Kidney tubule cell (primary cell): ENCODE measurements at regions not wholly inside any gene's neighbourhood (a gene's known extent, or its start where the extent isn't known, plus 50 kb on each side); places are given as distances from the start of the nearest gene placed in this dataset.

ENCODE experiments used
- DNase-seq: peaks from one replicate; pipeline ENCODE4 v3.0.0-alpha.2; 2018; ENCODE audit warnings: low spot score

DNA sequence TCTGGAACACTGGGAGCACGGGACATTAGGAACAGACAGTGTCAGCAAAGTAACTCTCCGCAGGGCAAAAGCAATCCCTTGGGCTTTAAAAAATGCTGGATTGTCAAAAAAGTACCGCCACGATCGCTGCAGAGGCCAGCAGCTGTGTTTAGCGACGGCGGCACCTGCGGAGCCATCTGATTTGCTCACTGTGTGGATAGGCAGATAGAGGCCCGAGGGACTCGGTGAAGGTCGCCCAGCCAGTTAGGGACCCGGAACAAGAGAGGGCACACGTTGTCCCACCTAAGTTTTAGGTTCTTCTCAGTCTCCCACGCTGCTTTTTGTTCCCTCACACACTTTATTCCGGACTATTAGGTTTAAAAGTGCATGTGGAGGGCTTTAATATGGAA is 238.3 kb downstream of the TEX29 start:
- no peak for DNase-seq

DNA sequence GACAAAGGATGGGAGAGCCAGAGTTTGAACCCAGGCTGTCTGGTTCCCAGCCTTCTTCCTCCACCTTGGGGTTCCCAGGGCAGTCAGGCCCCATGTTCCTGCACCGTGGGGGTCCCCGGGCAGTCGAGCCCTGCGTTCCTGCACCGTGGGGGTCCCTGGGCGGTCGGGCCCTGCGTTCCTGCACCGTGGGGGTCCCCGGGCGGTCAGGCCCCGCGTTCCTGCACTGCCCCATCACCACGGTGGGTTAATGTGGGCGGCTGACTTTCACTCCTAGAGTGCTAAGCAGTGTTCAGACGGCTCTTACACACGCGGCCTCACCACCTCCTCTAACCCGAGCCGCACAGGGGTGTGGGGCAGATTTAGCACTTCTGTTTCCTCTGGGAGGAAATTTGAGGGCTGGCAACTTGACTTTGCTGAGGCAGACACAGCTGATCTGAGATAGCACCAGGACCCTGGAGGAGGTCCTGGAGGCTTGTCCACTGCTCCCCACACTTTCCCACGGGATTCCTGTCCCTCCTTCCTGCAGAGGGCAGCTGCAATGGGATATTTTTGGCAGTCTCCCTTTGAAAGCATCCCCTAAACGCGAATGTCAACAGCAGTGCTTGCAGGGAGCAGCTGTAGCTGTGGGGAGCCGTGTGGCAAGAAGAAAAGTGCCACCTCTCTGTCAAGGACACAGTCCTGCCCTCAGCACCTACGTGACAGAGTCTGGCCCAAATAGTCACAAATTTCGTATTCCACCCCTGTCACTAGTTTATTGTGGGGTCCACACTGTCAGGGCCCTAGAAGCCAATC is 239.4 kb downstream of the TEX29 start:
- no peak for DNase-seq

DNA sequence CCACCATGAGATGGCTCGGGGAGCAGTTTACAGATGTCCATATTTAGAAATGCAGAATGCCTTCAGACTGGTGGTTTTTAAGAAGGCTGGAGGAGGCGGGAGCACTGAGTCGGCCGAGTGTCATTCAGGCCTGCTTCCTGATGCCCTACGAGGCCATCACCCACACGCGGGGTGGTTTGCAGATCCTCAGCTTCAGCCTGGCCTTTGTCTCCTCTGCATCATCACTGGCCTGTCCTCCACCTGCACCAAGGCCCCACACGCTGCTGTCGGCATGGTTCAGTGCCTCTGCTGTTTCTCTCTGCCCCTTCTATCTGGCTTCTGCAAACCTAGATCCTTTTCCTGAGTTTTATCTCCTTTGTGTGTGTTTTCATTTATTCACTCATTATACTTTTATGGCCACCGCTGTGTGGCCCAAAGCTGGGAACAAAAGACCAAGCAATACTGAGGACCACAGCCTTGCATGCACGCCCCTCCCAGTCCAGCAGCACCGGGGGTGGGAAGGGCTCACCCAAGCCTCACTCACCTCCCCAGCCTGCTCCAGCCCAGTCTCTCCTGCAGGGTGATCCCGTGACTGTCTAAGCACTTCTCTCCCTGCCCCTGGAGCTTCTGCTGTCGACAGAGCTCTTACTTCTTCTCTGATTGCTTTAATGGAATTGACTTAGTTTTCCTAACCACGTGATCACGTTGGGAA is 240.8 kb downstream of the TEX29 start:
- DNase-seq: no peak

DNA sequence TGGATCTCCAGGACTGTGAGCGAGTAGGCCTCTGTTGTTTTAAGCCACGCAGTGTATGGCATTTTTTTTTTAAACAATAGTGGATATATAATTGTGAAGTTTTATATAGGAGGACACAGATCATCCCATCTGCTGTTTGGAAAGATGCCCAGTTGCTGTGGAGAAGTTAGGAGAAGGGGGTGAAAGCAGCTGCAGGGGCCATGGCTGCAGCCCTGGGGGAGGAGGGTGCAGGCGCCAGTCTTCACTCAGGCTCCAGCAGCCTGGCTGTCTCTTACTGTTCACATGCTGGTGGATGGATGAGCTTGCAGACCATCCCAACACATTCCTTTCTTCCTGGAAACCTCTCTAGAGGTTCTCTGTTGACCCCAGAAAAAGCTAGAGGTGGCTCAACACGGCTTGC is 242.3 kb downstream of the TEX29 start:
- DNase-seq: no peak

DNA sequence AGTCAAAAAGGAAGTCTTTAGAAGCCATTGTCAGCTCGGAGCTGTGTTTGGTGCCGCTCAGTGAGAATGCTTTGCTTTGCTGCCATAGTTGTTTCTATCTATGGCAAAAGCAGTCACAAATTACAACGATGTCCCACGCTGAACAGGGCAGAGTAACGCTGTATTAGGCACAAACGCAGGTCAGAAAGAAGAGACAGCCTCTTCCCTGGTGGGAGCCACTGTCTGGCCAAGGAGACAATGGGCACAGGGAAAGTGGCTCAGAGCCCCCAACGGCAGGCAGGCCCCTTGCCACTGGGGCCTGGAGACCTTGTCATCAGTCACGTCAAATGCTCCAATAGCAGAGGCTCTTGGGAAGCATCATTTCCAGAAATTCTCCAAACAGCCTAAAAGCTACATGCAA is 244.2 kb downstream of the TEX29 start:
- DNase-seq: no peak

DNA sequence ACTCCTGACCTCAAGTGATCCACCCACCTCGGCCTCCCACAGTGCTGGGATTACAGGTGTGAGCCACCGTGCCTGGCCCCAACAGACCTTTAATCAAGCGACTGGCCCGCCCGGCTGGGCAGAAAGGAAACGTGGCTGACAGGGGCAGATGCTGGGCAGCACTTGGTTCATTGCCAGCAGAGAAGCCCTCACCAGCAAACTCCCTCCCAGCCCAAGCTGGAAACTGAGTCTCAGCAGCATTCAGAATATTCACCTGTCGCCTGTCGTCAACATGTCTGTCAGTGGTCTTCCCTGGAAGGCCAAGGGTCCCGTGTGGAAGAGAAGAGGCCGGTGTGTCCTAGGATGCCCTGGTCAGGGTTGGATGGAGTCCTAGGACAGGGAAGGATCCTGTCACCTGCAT is 245.0 kb downstream of the TEX29 start:
- DNase-seq: no peak

DNA sequence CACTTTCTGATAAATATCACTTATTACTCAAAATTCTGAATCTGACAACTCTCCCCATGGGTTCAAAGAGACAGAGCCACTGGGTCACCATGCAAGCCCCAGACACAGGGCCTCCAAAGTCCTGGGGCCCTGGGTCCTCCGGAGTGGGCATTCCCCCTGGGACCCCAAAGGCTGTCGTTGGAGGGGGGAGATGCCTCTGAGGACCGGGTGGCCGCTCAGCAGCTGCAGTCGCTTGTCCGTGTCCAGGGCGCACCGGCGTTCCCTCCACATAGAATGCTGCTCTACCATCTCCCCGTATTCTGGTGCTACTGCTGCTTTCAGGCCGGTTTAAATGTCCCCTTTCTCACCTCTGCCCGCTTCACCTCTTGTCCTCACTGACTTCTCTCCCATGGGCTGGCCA is 246.1 kb downstream of the TEX29 start:
- no peak for DNase-seq

DNA sequence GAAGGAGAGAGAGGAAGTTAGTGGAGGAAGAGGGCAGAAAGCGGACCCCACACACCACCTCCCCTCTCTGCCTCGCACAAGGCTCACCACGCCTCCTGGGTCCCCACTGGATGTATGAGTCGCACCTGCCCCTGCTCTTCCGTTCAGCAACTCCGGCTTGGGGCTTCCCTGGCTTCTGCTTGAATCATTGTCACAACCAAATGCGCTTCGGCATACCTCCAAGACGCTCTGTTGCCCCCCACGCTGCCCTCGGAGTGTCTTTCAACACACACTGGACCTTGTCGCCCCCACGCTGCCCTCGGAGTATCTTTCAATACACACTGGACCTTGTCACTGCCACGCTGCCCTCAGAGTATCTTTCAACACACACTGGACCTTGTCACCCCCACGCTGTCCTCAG is 247.2 kb downstream of the TEX29 start:
- DNase-seq: no peak

DNA sequence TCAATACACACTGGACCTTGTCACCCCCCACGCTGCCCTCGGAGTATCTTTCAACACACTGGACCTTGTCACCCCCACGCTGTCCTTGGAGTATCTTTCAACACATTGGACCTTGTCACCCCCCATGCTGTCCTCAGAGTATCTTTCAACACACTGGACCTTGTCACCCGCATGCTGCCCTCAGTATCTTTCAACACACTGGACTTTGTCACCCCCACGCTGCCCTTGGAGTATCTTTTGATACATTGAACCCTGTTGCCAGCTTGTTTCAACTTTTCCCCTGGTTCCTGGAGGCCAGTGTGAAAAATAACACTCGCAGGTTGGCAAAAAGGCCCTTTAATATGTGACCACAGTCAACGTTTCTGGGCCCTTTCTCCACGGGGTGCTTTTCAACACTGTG is 247.8 kb downstream of the TEX29 start:
- DNase-seq: no peak

DNA sequence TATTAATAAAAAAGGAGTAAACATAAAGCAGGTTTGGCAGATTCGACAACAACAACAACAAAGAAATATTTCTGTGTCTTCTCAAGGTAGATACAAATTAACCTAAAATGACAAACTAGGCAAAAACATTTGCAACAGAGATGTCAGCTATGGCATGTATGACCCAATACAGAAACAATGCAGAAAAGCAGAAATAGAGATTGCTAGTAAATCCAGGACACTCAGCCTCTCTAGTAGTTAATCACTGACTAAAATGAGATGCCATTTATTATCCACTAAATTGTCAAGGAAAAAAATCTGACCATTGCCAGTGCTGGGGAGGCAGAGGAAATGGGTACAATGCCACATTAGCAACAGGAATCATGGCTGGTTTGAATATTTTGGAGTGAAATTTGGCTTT is 250.5 kb downstream of the TEX29 start:
- DNase-seq: peak; percentile 57

DNA sequence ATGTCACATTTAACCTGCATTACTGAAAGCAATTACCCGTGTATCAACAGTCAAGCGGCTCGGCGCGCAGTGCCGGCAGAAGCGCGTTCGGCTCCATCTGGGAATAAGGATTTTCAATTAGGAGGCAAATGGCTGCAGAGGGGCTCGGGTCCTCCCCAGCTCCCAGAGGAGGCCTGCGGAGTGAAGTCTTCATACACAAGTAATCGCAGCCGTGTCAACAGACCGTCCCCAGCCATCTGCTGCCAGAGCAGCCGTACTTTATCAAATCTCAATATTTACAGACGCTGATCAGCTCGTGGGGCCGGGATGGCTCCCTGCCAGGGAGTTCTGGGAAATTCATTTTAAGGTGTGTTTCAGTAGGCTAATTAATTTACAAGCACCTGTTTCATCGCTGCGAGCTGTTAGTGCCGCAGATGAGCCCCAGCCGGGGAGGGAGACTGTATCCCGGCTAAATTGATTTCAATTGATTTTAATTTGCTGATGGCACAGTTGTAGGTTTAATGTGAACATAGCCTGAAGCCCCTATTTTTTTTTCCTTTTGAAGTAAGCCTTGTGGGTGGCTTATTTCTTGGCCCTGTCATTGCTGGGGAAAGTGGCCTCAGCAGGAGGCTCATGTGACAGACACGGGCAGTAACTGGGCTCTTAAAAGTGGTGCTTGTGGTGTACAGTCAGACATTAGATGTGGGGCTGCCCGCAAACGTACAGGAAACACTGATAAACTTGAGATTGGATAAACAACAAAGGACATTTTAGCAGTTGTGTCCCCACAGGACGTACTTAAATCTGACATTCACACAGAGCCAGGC is 252.7 kb downstream of the TEX29 start:
- no peak for DNase-seq

DNA sequence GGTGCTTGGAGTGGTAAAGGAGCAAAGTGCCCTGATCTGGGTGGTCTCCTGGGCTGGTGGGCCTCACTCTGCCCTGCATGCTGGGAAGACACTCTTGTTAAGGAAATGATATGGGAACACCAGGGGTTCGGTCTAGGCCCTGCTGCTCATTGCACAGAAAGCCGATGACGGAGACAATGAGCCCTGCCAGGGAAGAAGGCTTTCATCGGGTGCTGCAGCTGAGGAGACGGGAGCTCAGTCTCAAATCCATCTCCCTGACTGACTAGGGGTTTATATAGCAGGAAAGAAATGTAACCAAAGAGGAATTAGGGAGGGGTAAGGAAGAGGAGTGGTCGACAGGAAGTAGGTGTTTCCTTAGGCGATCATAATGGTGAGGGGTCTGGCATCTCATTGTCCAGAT is 253.4 kb downstream of the TEX29 start:
- DNase-seq: no peak

DNA sequence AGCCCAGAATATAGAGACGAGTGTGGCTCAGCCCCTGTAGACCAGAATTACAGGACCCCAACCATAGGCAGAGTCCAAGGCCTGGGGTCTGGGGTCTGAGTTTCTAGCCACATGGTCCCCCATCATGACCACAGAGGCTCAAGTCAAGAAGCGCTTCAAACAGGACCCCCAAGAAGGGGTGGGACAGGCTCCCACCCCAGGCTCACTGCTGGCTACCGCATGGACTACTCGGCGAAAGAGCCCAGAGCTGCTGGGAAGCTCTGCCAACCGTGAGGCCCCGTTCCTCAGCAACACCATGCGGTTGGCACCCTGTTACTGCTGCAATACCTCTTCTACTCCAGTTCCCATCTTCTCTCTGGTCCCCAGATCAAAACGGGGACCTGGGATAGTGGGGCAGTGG is 254.8 kb downstream of the TEX29 start:
- no peak for DNase-seq

DNA sequence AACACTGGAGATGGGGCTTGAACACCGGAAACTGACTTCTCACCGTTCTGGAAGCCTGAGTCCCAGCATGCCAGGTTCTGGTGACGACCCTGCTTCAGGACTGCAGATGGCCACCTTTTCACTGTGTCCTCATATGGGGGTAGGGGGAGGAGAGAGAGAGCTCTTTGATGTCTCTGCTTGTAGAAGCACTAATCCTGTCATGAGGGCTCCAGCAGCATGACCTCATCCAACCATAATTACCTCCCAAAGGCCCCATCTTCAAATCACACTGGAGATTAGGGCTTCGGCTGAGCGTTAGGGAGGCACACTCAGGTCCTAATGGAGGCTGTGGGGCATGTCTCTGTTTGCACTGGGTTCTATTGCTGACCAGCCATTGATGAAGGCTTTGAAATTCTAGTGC is 255.3 kb downstream of the TEX29 start:
- no peak for DNase-seq

DNA sequence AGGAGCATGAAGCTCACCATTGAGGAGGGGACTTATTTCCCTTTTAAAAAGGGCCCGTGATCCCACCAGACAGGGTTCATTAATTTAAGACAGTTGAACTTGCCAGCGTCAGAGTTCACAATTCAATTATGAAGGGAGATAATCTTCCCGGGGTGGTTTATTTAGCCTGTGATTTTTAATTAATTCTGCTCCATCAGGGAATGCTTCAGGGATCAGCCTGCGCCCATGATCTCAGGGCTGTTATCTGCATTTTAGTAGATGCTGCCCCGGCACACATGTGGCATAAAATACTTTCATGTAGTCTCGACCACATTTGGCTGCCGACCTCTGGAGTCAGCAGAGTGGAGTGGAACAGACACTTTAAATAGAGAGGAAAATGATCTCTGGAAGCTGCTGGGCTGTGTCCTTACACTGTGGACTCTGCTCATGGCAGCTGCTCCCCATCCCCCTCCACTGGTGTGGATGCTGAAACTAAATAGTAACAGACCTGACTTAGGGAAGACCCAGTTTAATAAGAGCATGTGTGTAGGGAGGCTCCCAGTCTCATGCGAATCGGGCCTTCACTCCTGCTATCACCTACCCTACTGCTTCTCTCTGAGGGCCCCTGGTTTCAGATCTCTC is 256.9 kb downstream of the TEX29 start:
- no peak for DNase-seq

DNA sequence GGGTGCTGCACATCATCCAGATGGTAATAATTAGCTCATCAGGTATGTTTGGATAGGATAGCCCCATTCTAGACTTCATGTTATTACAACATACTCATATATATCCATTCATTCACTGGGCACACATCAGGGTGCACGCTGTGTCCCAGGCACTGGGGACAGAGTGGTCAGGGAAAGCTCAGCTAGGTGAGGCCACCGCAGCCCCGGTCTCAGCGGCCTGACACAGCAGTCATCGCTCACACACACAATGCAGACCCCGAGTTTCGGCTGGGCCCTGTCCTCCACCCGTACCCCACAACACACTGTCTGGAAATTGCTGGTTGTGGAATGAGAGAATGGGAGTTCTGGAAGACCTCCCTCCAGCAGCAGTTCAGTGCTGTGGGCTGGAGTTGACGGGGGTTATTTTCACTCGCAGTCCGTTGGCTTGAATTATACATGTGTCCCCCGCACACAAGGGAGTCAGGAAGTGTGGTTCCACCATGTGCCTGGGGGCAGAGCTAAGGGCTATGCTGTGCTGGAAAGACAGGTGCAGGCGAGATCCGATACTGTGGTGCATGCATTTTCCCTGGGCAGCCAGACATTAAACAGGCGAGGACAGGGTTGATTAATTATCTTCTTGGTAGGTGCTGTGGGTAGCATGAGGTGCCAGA is 257.6 kb downstream of the TEX29 start:
- DNase-seq: no peak

DNA sequence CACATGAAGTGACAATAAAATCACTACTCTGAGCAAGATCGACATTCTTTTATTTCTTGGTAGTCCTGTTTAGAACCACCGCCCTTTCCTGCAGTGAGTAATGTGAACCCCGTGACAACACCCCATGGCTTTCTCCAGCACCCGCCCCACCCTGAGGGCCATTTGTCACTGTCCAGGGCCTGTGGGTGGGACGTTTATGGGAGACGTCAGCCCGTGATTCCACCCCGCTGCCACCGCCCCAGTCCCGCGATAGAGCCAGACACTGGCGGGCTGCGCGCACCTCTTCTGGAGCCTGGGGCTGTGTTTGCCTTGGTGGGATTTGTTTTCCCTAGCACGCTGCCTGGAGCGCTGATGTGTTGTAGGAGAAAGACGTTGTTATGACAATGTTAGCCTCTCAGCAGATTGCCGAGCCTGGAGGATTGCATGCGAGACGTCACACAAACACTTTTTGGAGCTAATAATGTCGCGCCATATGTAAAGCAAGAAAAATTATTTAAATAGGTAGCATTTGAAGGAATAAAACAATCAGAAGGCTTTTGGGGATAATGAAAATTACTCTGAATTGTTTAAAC is 263.7 kb downstream of the TEX29 start:
- no peak for DNase-seq

DNA sequence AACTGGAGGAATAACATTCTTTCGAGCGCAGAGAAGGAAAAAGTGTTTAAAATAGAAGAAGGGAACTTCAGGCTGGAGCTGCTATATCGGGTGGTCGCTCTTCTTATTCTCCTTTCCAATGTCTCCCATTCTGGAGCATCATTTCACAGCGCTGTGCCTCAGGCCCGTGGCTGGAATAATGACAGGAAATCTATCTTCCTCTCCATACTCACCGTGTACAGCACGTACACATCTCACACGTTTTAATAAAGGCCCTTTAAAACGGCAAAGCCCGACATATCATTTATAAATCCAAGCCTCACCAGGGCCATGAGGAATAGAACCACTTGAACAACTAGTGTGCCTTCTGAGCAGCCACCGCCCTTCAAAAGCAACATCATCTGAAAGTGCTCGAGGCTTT is 264.4 kb downstream of the TEX29 start:
- no peak for DNase-seq

DNA sequence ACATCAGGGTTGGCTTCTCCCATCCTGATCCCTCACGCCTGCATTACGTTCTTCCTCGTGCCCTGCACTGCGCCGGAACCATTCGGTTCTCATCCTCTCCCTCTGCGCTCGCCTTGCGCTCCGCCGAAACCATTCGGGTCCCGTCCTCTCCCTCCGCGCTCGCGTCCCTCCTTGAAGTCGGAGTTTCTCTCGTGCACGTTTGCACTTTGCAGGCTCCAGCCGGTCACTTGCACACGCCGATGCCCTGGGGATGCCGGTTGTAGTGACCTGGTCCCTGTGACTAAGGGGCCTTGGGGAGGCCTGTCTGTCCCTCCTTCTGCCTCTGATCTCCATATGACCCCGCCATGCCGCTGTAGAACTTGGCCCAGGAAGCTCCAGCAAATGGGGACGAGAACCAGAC is 265.8 kb downstream of the TEX29 start:
- DNase-seq: no peak

DNA sequence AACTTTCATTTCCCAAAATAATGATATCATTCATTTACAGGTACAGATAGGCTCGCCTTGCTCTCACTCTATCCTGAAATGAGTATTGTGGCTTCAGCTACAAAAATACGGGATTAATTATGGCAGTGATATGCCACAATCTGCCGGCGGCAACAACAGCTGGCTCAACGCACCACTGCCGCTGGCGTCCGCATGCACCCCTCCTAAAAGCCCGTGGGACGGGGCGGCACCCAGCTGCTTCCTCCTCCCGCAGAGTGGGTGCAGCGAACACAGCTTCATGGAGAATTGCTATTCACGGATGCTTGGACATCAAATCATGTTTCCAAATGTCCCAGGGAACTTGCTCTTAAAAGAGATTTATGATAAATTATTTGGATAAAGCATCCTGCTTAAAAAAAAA is 266.8 kb downstream of the TEX29 start:
- no peak for DNase-seq

DNA sequence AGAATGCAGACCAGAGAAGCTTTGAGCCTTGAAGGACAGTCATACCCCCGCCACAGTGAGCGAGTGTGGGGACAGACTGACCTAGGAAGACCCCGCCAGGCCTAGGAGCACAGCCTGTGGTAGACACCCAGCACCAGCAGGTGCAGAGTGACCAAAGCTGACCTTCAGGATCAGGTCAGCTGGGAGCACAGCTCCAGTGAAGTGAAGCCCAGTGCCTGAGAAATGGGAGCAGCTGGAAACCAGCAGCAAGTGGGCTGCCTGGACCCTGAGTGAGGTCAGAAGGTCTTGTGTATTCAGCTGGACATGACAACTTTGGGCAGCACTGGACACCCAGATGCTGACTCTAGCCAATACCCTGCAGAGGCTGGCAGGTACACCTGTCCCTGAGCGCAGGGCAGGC is 268.9 kb downstream of the TEX29 start:
- no peak for DNase-seq

DNA sequence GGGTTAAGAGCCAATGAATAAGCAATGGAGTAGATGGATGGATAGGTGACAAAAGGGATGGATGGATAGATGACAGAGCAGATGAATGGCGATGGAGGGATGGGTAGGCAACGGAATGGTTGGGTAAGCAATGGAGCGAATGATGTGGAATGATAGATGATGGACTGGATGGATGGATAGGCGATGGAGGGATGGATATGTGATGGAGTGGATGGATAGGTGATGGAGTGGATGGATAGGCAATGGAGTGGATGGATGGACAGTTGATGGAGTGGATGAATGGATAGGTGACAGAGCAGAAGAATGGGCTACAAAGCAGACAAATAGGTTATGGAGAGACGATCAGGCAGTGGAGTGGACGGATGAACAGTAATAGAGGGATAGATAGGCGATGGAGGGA is 269.6 kb downstream of the TEX29 start:
- no peak for DNase-seq
